ENCODE measurements at regions not wholly inside any gene's neighbourhood (a gene's known extent, or its start where the extent isn't known, plus 50 kb on each side); places are given as distances from the start of the nearest gene placed in this dataset.
"Not testable (repeated sequence)": the region's sequence is repeated elsewhere in the genome, so short reads cannot be mapped to it uniquely, and the experiment has no call there.

GRCh38 chr6:115511771-115512170 lies 548.9 kb downstream of the FRK start:
- no peak overlapping the region for H3K27ac Mint-ChIP-seq
- no peaks in the 10 kb centered on the region for H3K36me3 Mint-ChIP-seq (ENCODE audit: low read depth)
- no peaks in the 10 kb centered on the region for H3K27me3 Mint-ChIP-seq (ENCODE audit: low read depth, poor library complexity)
- H3K9me3 Mint-ChIP-seq, result no peaks in the 10 kb centered on the region
- no peak for TF ChIP-seq CTCF (IDR thresholded peaks at IDR 0.05)
- no peaks in the 10 kb centered on the region for H3K4me1 Mint-ChIP-seq
- no peak for DNase-seq
- no peak overlapping the region for H3K4me3 Mint-ChIP-seq

- not testable (repeated sequence) for H3K36me3 Mint-ChIP-seq (ENCODE audit: low read depth); H3K4me1 Mint-ChIP-seq
Measured at GRCh38 chr6:115502432-115502831, 558.3 kb downstream of the FRK start.

GRCh38 chr6:115495184-115495583 lies 565.5 kb downstream of the FRK start:
- peaks cover 26% of the 10 kb centered on the region for H3K9me3 Mint-ChIP-seq
- H3K4me1 Mint-ChIP-seq, result no peaks in the 10 kb centered on the region
- H3K4me3 Mint-ChIP-seq, result no peak overlapping the region
- H3K36me3 Mint-ChIP-seq (ENCODE audit: low read depth), result peaks cover 9% of the 10 kb centered on the region
- TF ChIP-seq CTCF (IDR thresholded peaks at IDR 0.05), result no peak
- no peak overlapping the region for H3K27ac Mint-ChIP-seq
- H3K27me3 Mint-ChIP-seq (ENCODE audit: low read depth, poor library complexity), result peaks cover 2% of the 10 kb centered on the region
- DNase-seq, result no peak

More at GRCh38 chr6:115502432-115502831, 558.3 kb downstream of the FRK start:
- not testable (repeated sequence) for H3K4me3 Mint-ChIP-seq; DNase-seq; H3K9me3 Mint-ChIP-seq; H3K27me3 Mint-ChIP-seq (ENCODE audit: low read depth, poor library complexity); H3K27ac Mint-ChIP-seq

GRCh38 chr6:115487331-115487730 lies 573.4 kb downstream of the FRK start:
- no peak for DNase-seq
- Mint-ChIP-seq H3K4me1 (no peaks in the 10 kb centered on the region), H3K27me3 (ENCODE audit: low read depth, poor library complexity) (peaks cover 4% of the 10 kb centered on the region), H3K4me3 (no peak overlapping the region), H3K9me3 (peaks cover 3% of the 10 kb centered on the region), H3K36me3 (ENCODE audit: low read depth) (no peaks in the 10 kb centered on the region), H3K27ac (no peak overlapping the region)
- no peak for TF ChIP-seq CTCF (IDR thresholded peaks at IDR 0.05)

GRCh38 chr6:115485400-115485799 lies 575.3 kb downstream of the FRK start:
- peaks cover 4% of the 10 kb centered on the region for H3K27me3 Mint-ChIP-seq (ENCODE audit: low read depth, poor library complexity)
- no peaks in the 10 kb centered on the region for H3K9me3 Mint-ChIP-seq
- no peaks in the 10 kb centered on the region for H3K36me3 Mint-ChIP-seq (ENCODE audit: low read depth)
- H3K4me1 Mint-ChIP-seq, result no peaks in the 10 kb centered on the region
- H3K4me3 Mint-ChIP-seq, result no peak overlapping the region
- TF ChIP-seq CTCF (IDR thresholded peaks at IDR 0.05), result no peak
- no peak for DNase-seq
- H3K27ac Mint-ChIP-seq, result no peak overlapping the region

- H3K4me1 Mint-ChIP-seq; H3K4me3 Mint-ChIP-seq; H3K36me3 Mint-ChIP-seq (ENCODE audit: low read depth); DNase-seq; H3K27ac Mint-ChIP-seq; H3K9me3 Mint-ChIP-seq; H3K27me3 Mint-ChIP-seq (ENCODE audit: low read depth, poor library complexity): not testable (repeated sequence)
Measured at GRCh38 chr6:115480543-115480942, 580.1 kb downstream of the FRK start.

- Mint-ChIP-seq H3K4me1 (no peaks in the 10 kb centered on the region), H3K36me3 (ENCODE audit: low read depth) (no peaks in the 10 kb centered on the region), H3K27me3 (ENCODE audit: low read depth, poor library complexity) (no peaks in the 10 kb centered on the region), H3K9me3 (peaks cover 4% of the 10 kb centered on the region), H3K27ac (no peak overlapping the region), H3K4me3 (no peak overlapping the region)
- no peak for TF ChIP-seq CTCF (IDR thresholded peaks at IDR 0.05)
- no peak for DNase-seq
Measured at GRCh38 chr6:115474443-115475041, 586.1 kb downstream of the FRK start.
